ENCODE measurements at regions not wholly inside any gene's neighbourhood (a gene's known extent, or its start where the extent isn't known, plus 50 kb on each side); places are given as distances from the start of the nearest gene placed in this dataset.

GRCh38 chr11:103566116-103566515 lies 456.9 kb downstream of the DYNC2H1 start:
- TF ChIP-seq CTCF (IDR thresholded peaks at IDR 0.05) (no peak), POLR2AphosphoS5 (IDR thresholded peaks at IDR 0.05) (no peak), POLR2A (IDR thresholded peaks at IDR 0.05) (no peak), EP300 (IDR thresholded peaks at IDR 0.05) (no peak)
